GM19238 (cell line): ENCODE measurements at regions not wholly inside any gene's neighbourhood (a gene's known extent, or its start where the extent isn't known, plus 50 kb on each side); places are given as distances from the start of the nearest gene placed in this dataset.

Source experiments
- DNase-seq: peaks from one replicate; pipeline ENCODE4 v3.0.0; 2011; ENCODE audit warnings: low spot score; ENCODE audit not compliant: insufficient read length

- no peak for DNase-seq
Measured at GRCh38 chr5:86971034-86971571, 296.6 kb upstream of the RASA1 start.

DNA sequence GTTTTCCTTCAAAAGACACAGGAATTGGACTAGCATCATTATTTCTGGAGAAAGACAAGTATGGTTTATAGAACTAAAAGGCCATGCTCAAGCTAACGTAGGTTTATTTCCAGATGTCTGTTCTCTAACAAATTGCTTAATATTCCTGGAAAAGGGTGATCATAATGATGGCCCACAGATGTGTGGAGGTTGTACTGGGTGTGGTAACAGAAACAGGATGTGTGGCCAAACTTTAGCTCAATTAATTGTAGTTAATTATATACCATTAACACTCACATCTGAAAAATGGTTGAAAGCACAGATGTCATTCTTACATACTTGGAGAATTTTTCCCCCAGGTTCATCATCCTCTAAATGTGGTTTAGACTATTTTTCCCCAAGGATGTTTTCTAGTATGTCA, 292.7 kb upstream of the RASA1 start:
- DNase-seq, result no peak

DNA sequence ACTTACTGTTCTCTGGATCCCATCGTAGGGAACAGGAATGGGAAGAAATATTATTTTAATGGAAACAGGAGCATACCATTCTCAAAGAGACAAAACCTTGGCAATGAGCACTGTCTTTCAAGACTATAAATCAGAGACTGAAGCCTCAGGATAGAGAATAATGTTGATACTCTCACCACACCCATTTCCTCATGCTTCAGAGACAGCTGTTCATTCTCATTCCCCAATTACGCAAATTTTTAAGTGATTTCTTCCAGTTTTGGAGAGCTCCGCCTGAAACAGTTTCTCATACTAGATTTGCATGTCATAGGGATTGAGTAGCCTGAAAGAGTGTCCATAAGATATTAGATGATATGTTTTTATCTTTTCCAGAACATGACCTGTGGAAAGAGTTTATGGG, 290.5 kb upstream of the RASA1 start:
- no peak for DNase-seq

DNA sequence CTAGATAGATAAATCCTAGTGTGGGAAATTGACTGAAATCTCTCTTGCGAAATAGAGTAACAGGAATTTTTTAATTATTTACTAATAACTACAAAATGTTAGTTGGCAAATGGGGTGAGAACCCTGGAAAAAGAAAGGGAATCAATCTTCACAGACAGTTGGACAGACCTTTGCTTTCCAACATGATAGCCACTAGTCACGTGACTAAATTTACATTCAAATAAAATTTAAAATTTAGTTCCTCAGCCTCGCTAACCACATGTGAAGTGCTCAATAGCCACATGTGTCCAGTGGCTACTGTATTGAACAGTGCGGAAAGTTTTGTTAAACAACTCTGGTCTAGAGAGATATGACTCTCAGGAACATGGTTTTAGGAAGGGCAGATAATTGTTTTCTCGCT, 289.9 kb upstream of the RASA1 start:
- DNase-seq, result no peak

DNA sequence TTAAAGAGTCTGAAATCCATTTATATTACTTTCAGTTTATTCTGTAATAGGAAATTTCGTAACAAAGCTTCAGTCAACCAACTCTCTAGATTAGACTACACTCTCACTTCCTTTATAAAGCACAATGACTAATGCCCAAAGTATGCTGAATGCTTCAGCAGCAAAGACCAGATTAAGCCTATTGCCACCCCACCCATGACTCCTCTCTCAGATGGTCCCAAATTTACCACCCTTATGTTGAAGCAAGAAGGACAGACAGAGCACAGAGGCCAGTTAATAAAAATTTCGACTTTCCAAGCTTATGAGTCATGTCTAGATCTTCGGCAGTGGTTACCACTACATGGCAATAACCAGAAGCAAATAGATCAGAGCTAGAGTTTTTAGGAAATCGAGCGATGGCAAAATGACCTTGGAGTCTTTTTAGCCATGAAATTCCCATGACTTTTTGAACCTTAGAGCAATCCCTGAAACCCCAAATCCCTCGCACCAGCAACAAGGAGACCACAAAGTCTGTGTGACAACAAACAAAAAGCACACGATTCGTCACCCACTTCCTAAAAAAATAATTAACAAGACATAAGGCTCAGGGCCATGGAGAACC, 287.8 kb upstream of the RASA1 start:
- DNase-seq, result no peak

DNA sequence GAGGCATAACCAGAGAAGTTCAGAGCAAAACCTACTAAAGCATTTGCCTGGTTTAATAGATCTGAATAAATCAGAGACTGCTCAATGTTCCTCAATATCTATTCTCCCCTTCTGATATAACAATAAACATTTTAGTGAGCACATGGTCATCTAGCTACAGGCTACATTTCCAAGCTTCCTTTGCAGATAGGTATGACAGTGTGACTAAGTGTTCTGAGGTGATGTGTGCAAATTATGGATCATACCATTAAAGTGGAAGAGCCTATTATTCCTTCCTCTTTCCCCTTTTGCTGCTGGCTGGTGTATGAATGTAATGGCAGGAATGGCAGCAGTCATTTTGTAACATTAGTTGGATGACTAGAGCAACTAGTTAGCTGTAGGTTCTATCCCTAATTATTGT, 285.8 kb upstream of the RASA1 start:
- DNase-seq, result no peak

DNA sequence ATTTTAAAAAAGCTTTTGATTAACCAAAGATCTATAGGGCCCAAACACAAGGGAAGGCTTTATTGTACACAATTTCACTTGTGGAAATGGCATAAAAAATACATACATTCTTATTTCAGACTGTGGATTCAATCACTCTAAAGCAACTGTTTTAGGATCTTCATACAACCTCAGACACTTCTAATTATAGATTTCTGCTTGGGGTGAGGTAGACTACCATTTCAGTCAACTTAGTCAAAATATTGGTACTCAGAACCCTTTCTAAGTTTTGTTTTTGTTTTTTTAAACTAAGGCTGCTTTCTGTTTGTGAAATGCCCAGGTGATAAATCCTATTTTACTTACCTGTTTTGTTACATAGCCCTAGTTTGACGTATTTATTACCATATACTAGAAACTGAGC, 284.5 kb upstream of the RASA1 start:
- no peak for DNase-seq

- DNase-seq, result no peak
Measured at GRCh38 chr5:86986837-86987236, 280.8 kb upstream of the RASA1 start.

- no peak for DNase-seq
Measured at GRCh38 chr5:86997516-86997915, 270.2 kb upstream of the RASA1 start.

DNA sequence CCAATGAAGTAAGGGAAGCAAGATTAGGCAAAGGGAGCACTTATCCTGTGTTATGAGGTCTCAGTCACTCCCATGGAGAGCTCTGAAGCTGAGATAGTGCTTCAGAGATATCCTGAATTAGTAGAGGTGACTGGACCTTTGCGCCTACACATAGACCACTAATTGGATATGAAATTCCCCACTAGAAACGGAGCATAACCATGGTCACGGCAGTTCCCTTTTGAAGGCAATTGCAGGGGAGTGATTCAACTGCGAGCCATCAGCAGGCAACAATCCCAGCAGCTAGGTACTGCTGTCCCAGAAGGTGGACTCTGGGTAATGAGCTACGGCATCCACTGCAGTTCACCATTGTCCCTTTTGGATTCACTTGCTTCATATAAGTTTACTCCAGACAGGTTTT, 267.7 kb upstream of the RASA1 start:
- no peak for DNase-seq

DNA sequence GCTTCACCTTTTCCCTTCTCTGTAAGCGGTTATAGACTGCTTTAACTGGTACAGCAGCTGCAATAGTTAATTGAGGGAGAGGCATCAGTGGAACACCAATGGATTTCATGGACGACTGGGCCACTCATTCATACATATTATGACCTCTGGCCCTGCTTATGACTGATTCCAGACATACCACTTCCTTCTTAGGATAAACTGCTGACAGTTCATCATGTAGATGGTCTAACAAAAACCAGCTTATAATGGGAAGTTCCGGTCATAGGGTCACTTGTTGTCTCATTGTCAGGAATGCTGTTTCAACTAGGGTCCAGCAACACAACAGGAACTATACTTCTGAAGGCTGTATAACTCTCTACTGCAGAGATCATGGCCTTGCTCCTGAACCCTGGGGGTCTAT, 265.2 kb upstream of the RASA1 start:
- no peak for DNase-seq

GRCh38 chr5:87004101-87004500, 263.6 kb upstream of the RASA1 start:
- no peak for DNase-seq

DNA sequence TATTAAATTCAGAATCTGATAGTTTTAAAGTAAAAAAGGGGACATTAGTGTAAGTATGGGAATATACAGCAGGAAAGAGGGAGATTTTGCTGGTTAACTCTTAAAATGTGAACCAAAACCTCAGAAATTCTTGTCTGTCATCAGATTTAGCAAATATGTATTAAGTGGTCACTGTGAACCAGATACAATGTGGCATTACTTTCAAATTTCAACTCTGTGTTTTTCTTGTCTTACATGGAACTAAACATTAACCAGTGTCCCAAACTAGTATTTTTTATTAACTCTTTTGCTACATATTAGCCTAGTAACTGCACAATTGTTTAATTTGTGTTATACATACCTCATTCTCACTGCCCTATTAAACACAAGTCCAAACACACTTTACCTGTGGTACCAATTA, 259.9 kb upstream of the RASA1 start:
- DNase-seq, result no peak

DNA sequence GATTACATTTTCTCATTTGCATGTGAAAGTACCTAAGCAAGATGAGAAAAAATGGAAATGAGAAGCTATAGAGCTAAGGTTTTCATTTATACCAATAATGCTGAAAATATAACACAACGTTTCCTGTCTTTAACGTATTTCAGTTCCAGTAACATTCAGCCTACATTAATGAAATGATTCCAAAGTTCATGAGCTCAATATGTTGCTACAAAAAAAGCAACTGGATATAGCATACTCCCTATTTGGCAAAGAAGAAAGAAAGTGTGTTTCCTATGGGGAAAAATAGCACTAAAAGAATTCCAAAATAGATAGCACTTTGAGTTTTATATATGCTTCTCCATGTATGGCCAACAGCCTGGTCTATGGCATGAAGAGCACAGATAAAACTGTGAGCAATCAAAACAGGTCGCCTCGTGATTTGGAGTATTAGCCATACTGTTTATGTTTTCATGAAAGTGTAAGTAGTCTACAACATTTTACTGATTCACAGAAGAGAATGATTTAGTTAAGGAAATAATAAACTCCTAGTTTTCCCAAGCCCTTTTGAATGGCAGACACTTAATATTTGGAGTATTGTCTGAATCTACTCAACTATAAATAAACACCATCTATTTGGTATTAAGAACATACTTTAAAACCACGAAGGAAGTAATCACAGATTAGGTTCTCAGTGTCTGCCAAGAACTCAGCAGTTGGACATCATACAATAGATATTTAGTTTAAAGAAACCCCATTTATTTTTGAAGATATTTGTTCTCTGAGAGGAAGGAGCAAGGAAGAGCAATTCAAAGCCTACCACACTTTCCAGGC, 258.7 kb upstream of the RASA1 start:
- DNase-seq, result no peak

DNA sequence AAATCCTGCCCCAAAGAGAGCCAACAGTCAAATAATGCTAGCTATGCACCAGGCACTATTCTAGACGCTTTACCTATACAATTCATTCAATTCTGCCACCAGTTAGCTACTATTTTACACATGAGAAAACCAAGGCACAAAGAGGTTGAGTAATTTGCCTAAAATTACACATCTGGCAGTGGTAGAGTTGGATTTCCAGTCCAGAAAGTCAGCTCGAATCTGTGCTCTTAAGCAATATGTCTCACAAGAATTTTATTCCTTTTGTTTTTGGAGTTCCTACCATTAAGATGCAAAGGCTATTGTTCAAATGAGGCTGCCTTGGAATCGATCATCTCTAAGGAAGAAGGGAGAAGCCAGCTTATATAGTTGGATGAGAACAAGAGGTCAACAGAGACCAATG, 256.9 kb upstream of the RASA1 start:
- DNase-seq, result no peak

GRCh38 chr5:87015901-87016300, 251.8 kb upstream of the RASA1 start:
- DNase-seq, result no peak

- peak; percentile 5 for DNase-seq
Measured at GRCh38 chr5:87020099-87020934, 247.4 kb upstream of the RASA1 start.

DNA sequence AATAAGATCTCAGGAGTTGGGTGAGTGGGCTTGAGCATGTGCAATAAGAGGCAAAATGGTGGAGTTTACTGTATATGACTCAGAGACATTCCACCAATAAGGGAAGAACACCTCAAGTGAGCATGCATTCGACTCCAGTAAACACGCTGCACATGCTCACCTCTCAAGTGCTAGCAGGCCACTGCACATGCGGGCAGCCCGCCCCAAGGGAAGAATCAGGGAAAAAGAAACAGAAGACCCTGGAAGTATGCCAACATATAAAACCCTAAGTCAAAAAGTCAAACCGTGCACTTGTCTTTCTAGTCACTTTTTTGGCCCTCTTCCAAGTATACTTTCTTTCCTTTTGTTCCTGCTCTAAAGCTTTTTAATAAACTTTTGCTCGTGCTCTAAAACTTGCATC, 245.3 kb upstream of the RASA1 start:
- no peak for DNase-seq

GRCh38 chr5:87027570-87027969, 240.1 kb upstream of the RASA1 start:
- no peak for DNase-seq

DNA sequence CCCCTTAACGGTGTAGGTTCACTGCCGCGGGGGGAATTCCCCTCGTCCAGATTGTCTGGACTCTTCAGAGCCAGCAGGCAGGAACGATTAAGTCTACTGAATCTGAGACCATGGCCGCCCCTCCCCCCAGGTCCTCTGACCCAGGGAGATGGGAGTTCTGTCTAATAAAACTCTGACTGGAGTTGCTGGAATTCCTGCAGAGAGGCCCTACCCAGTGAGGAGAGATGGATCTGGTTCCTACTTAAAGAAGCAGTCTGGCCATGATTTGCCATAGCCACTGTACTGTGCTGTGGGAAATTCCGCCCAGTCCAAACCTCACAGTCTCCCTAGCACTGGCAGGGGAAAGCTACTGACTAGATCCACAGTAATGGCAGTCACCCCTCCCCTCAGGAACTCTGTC, 237.7 kb upstream of the RASA1 start:
- DNase-seq, result no peak

GRCh38 chr5:87030699-87031098, 237.0 kb upstream of the RASA1 start:
- no peak for DNase-seq

DNA sequence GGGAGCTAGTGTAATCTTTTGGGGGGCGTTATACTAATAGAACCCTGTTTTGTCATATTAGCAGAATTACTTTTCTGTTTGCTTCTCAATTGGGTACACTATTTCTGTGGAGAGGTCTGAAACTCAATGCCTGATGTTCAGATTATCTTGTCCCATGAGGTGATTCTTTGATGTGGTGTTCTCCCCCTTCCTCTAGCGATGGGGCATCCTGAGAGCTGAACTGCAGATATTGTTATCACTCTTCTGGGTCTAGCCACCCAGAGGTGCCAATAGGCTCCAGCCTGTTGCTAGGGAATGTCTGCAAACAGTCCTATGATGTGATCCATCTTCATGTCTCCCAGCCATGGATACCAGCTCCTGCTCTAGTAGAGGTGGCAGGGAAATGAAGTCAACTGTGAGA, 233.1 kb upstream of the RASA1 start:
- no peak for DNase-seq
